ENCODE measurements at regions not wholly inside any gene's neighbourhood (a gene's known extent, or its start where the extent isn't known, plus 50 kb on each side); places are given as distances from the start of the nearest gene placed in this dataset.

DNA sequence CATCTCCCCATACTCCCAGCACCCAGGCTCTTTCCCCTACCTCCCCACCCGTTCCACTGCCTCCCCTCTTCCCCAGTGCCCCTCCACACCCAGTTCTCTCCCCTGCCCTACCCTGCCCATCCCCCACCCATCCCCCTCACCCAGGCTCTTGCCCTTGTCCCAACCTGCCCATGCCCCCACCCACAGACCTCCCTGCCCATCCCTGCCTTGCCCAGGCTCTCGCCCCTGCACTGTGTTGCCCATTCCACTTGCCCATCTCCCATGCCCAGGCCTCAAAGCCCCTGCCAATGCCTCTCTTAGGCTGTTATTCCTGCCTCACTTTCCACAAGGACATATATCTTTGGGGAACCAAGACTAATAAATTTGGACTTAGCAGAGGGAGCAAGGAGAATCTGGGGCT lies 262.6 kb upstream of the CXCL12 start:
- CTCF ChIA-PET = no interaction called here
- ATAC-seq (ENCODE audit: low read depth) = no peak
- Mint-ChIP-seq H3K9me3 (peaks cover 7% of the 10 kb centered on the region), H3K27me3 (no peaks in the 10 kb centered on the region), H3K4me1 (no peaks in the 10 kb centered on the region), H3K4me3 (no peak overlapping the region), H3K27ac (no peak overlapping the region), H3K36me3 (ENCODE audit: low read depth) (no peaks in the 10 kb centered on the region)
- intact Hi-C loops (cut with micrococcal nuclease) = no loop called here
- DNase-seq = no peak
- POLR2A ChIA-PET = no interaction called here
- TF ChIP-seq, protein P1, sequence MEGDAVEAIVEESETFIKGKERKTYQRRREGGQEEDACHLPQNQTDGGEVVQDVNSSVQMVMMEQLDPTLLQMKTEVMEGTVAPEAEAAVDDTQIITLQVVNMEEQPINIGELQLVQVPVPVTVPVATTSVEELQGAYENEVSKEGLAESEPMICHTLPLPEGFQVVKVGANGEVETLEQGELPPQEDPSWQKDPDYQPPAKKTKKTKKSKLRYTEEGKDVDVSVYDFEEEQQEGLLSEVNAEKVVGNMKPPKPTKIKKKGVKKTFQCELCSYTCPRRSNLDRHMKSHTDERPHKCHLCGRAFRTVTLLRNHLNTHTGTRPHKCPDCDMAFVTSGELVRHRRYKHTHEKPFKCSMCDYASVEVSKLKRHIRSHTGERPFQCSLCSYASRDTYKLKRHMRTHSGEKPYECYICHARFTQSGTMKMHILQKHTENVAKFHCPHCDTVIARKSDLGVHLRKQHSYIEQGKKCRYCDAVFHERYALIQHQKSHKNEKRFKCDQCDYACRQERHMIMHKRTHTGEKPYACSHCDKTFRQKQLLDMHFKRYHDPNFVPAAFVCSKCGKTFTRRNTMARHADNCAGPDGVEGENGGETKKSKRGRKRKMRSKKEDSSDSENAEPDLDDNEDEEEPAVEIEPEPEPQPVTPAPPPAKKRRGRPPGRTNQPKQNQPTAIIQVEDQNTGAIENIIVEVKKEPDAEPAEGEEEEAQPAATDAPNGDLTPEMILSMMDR (IDR thresholded peaks at IDR 0.05) = no peak

DNA sequence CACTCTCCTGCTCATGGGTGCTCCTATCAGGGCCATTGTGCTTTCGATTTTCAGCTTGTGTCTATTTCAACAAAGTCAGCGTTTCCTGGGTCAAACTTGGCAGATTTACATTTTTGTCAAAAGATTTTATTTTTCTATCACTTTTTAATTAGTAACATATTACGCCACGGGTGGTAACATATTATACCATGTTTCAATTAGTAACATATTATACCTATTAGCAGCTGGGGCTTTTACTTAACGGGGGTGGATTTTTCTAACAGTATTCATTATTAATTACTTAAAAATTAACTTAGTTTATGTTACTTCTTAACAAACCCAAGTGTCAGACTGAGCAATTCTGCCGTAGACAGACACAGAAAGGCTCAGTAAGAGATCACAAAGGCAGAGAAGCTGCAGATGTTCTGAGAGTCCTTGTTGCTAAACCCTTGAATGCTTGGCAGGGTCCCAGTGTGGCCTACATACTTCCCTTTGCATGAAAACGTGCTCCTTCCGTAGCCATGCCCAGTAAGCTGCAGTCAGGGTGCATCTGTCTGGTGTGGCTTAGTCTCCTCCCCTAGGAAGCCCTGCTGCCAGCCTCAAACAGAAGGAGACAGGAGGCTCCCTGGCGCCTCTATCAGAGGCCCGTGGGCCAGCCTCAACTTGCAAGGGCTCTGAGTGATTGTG lies 263.1 kb upstream of the CXCL12 start:
- no peaks in the 10 kb centered on the region for H3K27me3 Mint-ChIP-seq
- ATAC-seq (ENCODE audit: low read depth) (no peak), DNase-seq (no peak)
- intact Hi-C loops (cut with micrococcal nuclease) = no loop called here
- H3K4me3 Mint-ChIP-seq = no peak overlapping the region
- peaks cover 9% of the 10 kb centered on the region for H3K9me3 Mint-ChIP-seq
- CTCF ChIA-PET = no interaction called here
- no peaks in the 10 kb centered on the region for H3K36me3 Mint-ChIP-seq (ENCODE audit: low read depth)
- no peaks in the 10 kb centered on the region for H3K4me1 Mint-ChIP-seq
- no peak overlapping the region for H3K27ac Mint-ChIP-seq
- POLR2A ChIA-PET = no interaction called here
- TF ChIP-seq, protein P1 (IDR thresholded peaks at IDR 0.05) = no peak

DNA sequence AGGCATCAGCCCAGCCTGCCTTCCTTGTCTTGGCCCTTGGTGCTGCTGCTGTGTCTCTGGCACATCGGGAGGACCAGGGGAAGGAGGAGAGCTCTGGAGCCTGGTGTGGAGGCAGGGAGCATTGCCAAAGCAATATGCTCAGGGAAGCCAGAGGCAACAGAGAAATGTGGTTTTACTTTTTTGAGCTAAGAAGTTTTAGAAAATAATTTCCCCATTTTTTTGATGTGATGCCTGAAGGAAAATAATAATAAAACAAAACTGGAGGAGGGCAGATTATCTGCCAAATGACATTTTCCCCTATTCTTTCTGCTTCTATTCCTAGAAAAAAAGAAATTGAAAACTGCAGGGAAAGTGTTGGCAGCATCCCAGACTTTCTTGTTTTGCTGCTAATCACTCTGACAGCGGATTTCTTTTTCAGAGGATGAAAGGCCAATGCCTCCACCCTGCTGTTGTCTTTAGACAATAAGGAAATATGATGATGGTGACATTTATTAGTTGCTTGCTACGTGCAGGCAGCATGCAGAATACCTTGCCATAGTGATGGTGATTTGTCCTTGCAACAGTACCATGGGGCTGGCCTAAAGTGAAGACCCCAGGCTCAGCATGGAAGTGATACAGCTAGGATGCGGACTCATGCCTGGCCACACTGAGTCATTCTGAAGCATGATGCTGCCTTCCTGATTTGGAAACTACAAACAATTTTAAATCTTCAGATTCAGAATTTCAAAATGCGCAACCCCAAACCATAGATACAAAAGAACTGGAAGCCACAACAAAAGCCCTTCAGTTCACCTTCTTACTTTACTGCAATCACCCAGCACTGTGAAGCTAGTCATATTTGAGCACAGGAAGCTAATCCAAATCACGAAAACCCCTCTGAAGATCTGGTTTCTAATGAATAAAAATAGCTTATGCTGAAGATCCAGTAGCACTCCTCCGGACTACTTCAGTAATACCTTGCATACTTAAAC lies 260.2 kb upstream of the TMEM72 start:
- ChIA-PET CTCF (no interaction called here), POLR2A (no interaction called here)
- H3K4me1 Mint-ChIP-seq = no peaks in the 10 kb centered on the region
- DNase-seq = no peak
- no peaks in the 10 kb centered on the region for H3K36me3 Mint-ChIP-seq (ENCODE audit: low read depth)
- no peak overlapping the region for H3K4me3 Mint-ChIP-seq
- intact Hi-C loops (cut with micrococcal nuclease) = no loop called here
- no peak overlapping the region for H3K27ac Mint-ChIP-seq
- H3K27me3 Mint-ChIP-seq = no peaks in the 10 kb centered on the region
- TF ChIP-seq, protein P1 (IDR thresholded peaks at IDR 0.05) = no peak
- H3K9me3 Mint-ChIP-seq = peaks cover 4% of the 10 kb centered on the region
- no peak for ATAC-seq (ENCODE audit: low read depth)

DNA sequence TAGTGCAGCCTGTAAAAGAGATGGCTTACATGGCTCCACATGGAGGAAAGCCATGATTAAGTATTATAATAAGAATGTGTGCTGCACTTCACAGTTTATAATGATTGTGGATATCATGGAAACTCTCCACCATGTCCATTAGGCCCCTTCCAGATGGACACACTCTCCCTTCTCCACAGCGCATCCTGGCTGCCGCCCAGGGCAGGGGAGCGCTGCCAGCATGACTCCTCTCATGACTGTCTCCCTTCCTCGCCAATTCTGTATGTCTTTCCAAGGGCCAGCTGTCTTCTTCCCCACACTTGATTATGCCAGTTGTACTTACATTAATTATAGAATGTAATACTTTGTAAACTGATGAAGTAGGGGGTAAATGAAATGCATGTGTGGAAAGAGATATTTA lies 259.3 kb upstream of the TMEM72 start:
- Mint-ChIP-seq H3K36me3 (ENCODE audit: low read depth) (no peaks in the 10 kb centered on the region), H3K9me3 (peaks cover 4% of the 10 kb centered on the region), H3K4me3 (no peak overlapping the region), H3K4me1 (no peaks in the 10 kb centered on the region), H3K27ac (no peak overlapping the region), H3K27me3 (no peaks in the 10 kb centered on the region)
- POLR2A ChIA-PET = no interaction called here
- DNase-seq (no peak), ATAC-seq (ENCODE audit: low read depth) (no peak)
- TF ChIP-seq, protein P1 (IDR thresholded peaks at IDR 0.05) = no peak
- CTCF ChIA-PET = no interaction called here
- intact Hi-C loops (cut with micrococcal nuclease) = no loop called here

DNA sequence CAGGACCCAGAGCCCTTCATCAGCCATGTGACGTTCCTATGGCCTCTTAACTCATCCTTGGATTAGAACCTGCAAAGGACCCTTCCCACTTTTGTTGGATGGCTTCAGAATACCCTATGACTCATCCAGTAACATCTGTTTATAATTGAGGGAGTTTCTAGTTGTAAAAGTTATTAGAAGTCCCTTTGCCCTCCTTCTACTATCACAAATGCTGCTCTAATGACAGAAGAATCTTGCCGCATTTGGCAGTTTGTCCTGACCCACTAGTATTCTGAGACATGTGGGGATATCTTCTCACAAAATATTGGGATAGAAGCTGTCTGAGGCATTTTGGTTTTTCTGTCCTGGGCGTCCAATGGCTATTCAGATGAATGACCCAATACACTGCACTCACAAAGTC lies 251.8 kb upstream of the TMEM72 start:
- intact Hi-C loops (cut with micrococcal nuclease) = no loop called here
- POLR2A ChIA-PET = no interaction called here
- Mint-ChIP-seq H3K4me1 (no peaks in the 10 kb centered on the region), H3K27me3 (no peaks in the 10 kb centered on the region), H3K4me3 (no peak overlapping the region), H3K9me3 (peaks cover 3% of the 10 kb centered on the region), H3K36me3 (ENCODE audit: low read depth) (no peaks in the 10 kb centered on the region), H3K27ac (no peak overlapping the region)
- ATAC-seq (ENCODE audit: low read depth) (no peak), DNase-seq (no peak)
- CTCF ChIA-PET = no interaction called here
- TF ChIP-seq, protein P1 (IDR thresholded peaks at IDR 0.05) = no peak

Measured in activated B cell treated with CpG ODN at 0.5 μM for 24 hours (primary cell).